HepG2 (cell line): ENCODE measurements at regions not wholly inside any gene's neighbourhood (a gene's known extent, or its start where the extent isn't known, plus 50 kb on each side); places are given as distances from the start of the nearest gene placed in this dataset.

Experiments
- CTCF ChIP-seq: sonication (generic); formaldehyde crosslinking; IDR thresholded peaks from 2 replicates; pipeline ENCODE4 v1.5.0; 2020; ENCODE audit warnings: mild to moderate bottlenecking, missing genetic modification reagents, moderate library complexity
- FOXO4 ChIP-seq: sonication (generic); formaldehyde crosslinking; conservative IDR thresholded peaks from 2 replicates; pipeline ENCODE4 v1.8.1; 2023; ENCODE audit warnings: missing genetic modification reagents
- HMGXB3 ChIP-seq: sonication (generic); formaldehyde crosslinking; IDR thresholded peaks from 2 replicates; pipeline ENCODE4 v1.4.0; 2020; ENCODE audit warnings: missing genetic modification reagents, borderline replicate concordance
- ZBTB40 ChIP-seq, 2 experiments: fragments of 450-650 bp in 1 of 2; sonication (generic) in 1 of 2; formaldehyde crosslinking in 1 of 2; IDR thresholded peaks; 2 replicates each; pipeline versions ENCODE4 v1.6.1 to v1.8.0; 2016 to 2022; ENCODE audit warnings: antibody characterized with exemption in 1 of 2, mild to moderate bottlenecking in 1 of 2, missing genetic modification reagents in 1 of 2
- TF ChIP-seq, protein P1 (sequence below): IDR thresholded peaks from 2 replicates; pipeline ENCODE4 v1.6.1; 2016; ENCODE audit warnings: low read depth, borderline replicate concordance
- TF ChIP-seq, protein P2 (sequence below): sonication (generic); formaldehyde crosslinking; IDR thresholded peaks from 2 replicates; pipeline ENCODE4 v1.9.0; 2021; ENCODE audit warnings: missing genetic modification reagents, mild to moderate bottlenecking, borderline replicate concordance

DNA sequence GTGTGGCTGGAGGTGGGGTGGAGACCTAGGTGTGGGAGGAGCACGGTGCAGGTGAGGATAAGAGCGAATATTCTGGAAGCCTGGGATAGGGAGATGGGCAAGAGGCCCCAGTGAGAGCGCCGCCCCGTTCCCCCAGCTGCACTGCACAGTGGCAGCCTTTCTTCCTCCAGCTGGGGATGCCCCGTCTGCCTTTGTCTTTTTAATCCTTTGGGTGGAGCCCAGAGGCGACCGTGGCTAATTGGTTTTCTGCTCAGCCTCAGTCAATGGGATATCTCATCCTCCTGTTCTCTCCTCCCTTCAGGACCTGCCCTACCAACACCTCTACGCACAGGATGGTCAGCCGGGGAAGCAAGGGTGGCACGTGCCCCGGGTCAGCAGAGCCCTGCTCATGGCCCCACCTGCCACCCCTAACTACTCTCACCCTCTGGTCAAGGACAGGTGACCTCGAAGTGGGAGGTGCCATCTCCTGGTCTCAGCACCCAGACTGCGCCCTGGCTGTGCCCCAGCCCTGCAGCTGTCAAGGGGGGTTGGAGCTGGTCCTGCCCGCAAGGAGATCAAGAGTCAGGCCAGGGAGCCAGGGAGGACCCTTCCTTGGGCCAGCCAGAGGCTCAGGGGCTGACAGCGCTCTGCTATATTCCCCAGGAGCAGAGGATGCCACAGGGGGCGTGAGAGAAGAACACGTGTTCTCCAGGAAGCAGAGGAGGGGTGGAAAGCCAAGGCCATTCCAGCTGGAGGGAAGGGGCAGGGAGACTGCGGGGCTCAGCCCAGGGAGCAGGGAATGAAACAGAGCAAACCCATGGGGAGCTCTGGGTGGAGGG lies 64.0 kb downstream of the ADRA2C start:
- TF ChIP-seq ZBTB40 (IDR thresholded peaks at IDR 0.05) (no peak), ZBTB40 (CRISPR knock-in tag; IDR thresholded peaks at IDR 0.05) (no peak; the same call in 1 of the 2 replicates), CTCF (peak; percentile 53; the same call in 1 of the 2 replicates), FOXO4 (CRISPR knock-in tag) (no peak), HMGXB3 (CRISPR knock-in tag) (peak; percentile 60; the same call in 1 of the 2 replicates)
- TF ChIP-seq, protein P1, sequence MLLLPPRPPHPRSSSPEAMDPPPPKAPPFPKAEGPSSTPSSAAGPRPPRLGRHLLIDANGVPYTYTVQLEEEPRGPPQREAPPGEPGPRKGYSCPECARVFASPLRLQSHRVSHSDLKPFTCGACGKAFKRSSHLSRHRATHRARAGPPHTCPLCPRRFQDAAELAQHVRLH (CRISPR knock-in tag), result 0 out of 2 replicates have a peak, but pooled peaks have one; percentile 6
- TF ChIP-seq, protein P2, sequence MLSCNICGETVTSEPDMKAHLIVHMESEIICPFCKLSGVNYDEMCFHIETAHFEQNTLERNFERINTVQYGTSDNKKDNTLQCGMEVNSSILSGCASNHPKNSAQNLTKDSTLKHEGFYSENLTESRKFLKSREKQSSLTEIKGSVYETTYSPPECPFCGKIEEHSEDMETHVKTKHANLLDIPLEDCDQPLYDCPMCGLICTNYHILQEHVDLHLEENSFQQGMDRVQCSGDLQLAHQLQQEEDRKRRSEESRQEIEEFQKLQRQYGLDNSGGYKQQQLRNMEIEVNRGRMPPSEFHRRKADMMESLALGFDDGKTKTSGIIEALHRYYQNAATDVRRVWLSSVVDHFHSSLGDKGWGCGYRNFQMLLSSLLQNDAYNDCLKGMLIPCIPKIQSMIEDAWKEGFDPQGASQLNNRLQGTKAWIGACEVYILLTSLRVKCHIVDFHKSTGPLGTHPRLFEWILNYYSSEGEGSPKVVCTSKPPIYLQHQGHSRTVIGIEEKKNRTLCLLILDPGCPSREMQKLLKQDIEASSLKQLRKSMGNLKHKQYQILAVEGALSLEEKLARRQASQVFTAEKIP, result no peak
